PC-3 (cell line): ENCODE measurements at regions not wholly inside any gene's neighbourhood (a gene's known extent, or its start where the extent isn't known, plus 50 kb on each side); places are given as distances from the start of the nearest gene placed in this dataset.

ENCODE experiments used
- EZH2 ChIP-seq: fragments of 300-600 bp; sonication (generic); IDR thresholded peaks from one replicate; pipeline ENCODE4 v1.6.1; 2017; ENCODE audit warnings: antibody characterized with exemption, mild to moderate bottlenecking, low read length; ENCODE audit not compliant: unreplicated experiment
- TF ChIP-seq, protein P1 (sequence below): fragments of 300-600 bp; sonication (generic); conservative IDR thresholded peaks from 2 replicates; pipeline ENCODE4 v1.5.1; 2017; ENCODE audit warnings: antibody characterized with exemption, low read depth, mild to moderate bottlenecking, low read length

DNA sequence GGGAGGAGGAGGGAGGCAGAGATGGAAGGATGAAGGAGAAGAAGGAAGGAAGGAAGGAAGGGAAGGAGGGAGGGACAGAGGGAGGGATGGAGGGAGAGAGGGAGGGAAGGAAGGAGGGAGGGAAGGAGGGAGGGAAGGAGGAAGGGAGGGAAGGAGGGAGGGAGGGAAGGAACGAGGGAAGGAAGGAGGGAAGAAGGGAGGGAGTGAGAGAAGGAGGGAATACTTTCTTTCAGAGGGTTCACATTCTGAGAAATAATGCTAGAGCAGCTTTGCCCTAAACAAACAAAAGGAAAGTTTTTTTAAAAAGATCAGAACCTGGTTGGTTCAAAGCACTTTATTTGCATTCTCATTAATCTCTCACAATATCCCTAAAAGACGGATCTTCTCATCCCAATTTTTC lies 96.1 kb upstream of the NXT1 start:
- TF ChIP-seq, protein P1, sequence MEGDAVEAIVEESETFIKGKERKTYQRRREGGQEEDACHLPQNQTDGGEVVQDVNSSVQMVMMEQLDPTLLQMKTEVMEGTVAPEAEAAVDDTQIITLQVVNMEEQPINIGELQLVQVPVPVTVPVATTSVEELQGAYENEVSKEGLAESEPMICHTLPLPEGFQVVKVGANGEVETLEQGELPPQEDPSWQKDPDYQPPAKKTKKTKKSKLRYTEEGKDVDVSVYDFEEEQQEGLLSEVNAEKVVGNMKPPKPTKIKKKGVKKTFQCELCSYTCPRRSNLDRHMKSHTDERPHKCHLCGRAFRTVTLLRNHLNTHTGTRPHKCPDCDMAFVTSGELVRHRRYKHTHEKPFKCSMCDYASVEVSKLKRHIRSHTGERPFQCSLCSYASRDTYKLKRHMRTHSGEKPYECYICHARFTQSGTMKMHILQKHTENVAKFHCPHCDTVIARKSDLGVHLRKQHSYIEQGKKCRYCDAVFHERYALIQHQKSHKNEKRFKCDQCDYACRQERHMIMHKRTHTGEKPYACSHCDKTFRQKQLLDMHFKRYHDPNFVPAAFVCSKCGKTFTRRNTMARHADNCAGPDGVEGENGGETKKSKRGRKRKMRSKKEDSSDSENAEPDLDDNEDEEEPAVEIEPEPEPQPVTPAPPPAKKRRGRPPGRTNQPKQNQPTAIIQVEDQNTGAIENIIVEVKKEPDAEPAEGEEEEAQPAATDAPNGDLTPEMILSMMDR = no peak
- TF ChIP-seq EZH2 = no peak
